ENCODE measurements at regions not wholly inside any gene's neighbourhood (a gene's known extent, or its start where the extent isn't known, plus 50 kb on each side); places are given as distances from the start of the nearest gene placed in this dataset.
"Not testable (repeated sequence)": the region's sequence is repeated elsewhere in the genome, so short reads cannot be mapped to it uniquely, and the experiment has no call there.

- DNase-seq: no peak
Measured at GRCh38 chr12:16807731-16808130, 201.8 kb upstream of the LMO3 start.

- no peak for DNase-seq
Measured at GRCh38 chr12:16796168-16796567, 190.2 kb upstream of the LMO3 start.

- no peak for DNase-seq
Measured at GRCh38 chr12:16789204-16789790, 183.3 kb upstream of the LMO3 start.

- DNase-seq: no peak
Measured at GRCh38 chr12:16788506-16789203, 182.7 kb upstream of the LMO3 start.

GRCh38 chr12:16785953-16786352 is 180.0 kb upstream of the LMO3 start:
- no peak for DNase-seq

- no peak for DNase-seq
Measured at GRCh38 chr12:16785524-16785923, 179.6 kb upstream of the LMO3 start.

- DNase-seq: not testable (repeated sequence)
Measured at GRCh38 chr12:16769129-16769528, 163.2 kb upstream of the LMO3 start.

- DNase-seq: no peak
Measured at GRCh38 chr12:16766736-16767135, 160.8 kb upstream of the LMO3 start.

GRCh38 chr12:16763901-16764300 is 157.9 kb upstream of the LMO3 start:
- DNase-seq: no peak

- DNase-seq: no peak
Measured at GRCh38 chr12:16756833-16757555, 151.0 kb upstream of the LMO3 start.

- no peak for DNase-seq
Measured at GRCh38 chr12:16730772-16731171, 124.8 kb upstream of the LMO3 start.

GRCh38 chr12:16726879-16727278 is 120.9 kb upstream of the LMO3 start:
- no peak for DNase-seq

- DNase-seq: no peak
Measured at GRCh38 chr12:16719713-16720416, 113.9 kb upstream of the LMO3 start.

- no peak for DNase-seq
Measured at GRCh38 chr12:16716928-16717327, 111.0 kb upstream of the LMO3 start.

- no peak for DNase-seq
Measured at GRCh38 chr12:16692099-16692498, 86.1 kb upstream of the LMO3 start.

- no peak for DNase-seq
Measured at GRCh38 chr12:16691624-16692023, 85.7 kb upstream of the LMO3 start.

GRCh38 chr12:16688200-16688599 is 82.2 kb upstream of the LMO3 start:
- DNase-seq: no peak

GRCh38 chr12:16685107-16685506 is 79.1 kb upstream of the LMO3 start:
- no peak for DNase-seq

- no peak for DNase-seq
Measured at GRCh38 chr12:16681196-16681595, 75.2 kb upstream of the LMO3 start.

- DNase-seq: no peak
Measured at GRCh38 chr12:16675438-16675837, 69.5 kb upstream of the LMO3 start.

- DNase-seq: no peak
Measured at GRCh38 chr12:16674885-16675284, 68.9 kb upstream of the LMO3 start.

- no peak for DNase-seq
Measured at GRCh38 chr12:16670456-16671050, 64.6 kb upstream of the LMO3 start.

- DNase-seq: no peak
Measured at GRCh38 chr12:16669756-16670155, 63.8 kb upstream of the LMO3 start.
